Epithelial cell of esophagus (primary cell): ENCODE measurements at regions not wholly inside any gene's neighbourhood (a gene's known extent, or its start where the extent isn't known, plus 50 kb on each side); places are given as distances from the start of the nearest gene placed in this dataset.

Source experiments
- DNase-seq: peaks from one replicate; pipeline ENCODE4 v3.0.0; 2010; ENCODE audit warnings: low read depth
- H3K4me3 ChIP-seq: 2 replicates; pipeline ENCODE4 v1.5.1; 2011; ENCODE audit warnings: mild to moderate bottlenecking, low read length, control low read depth
- TF ChIP-seq, protein P1 (sequence below): IDR thresholded peaks from 2 replicates; pipeline ENCODE4 v1.5.1; 2011; ENCODE audit warnings: low read depth, mild to moderate bottlenecking, low read length, control low read depth, inconsistent platforms; ENCODE audit not compliant: insufficient read depth; ENCODE audit errors: missing control alignments

GRCh38 chr3:117495620-117496019, 786.0 kb downstream of the TUSC7 start:
- TF ChIP-seq, protein P1, sequence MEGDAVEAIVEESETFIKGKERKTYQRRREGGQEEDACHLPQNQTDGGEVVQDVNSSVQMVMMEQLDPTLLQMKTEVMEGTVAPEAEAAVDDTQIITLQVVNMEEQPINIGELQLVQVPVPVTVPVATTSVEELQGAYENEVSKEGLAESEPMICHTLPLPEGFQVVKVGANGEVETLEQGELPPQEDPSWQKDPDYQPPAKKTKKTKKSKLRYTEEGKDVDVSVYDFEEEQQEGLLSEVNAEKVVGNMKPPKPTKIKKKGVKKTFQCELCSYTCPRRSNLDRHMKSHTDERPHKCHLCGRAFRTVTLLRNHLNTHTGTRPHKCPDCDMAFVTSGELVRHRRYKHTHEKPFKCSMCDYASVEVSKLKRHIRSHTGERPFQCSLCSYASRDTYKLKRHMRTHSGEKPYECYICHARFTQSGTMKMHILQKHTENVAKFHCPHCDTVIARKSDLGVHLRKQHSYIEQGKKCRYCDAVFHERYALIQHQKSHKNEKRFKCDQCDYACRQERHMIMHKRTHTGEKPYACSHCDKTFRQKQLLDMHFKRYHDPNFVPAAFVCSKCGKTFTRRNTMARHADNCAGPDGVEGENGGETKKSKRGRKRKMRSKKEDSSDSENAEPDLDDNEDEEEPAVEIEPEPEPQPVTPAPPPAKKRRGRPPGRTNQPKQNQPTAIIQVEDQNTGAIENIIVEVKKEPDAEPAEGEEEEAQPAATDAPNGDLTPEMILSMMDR: no peak
- no peak overlapping the region for H3K4me3 ChIP-seq
- no peak for DNase-seq

DNA sequence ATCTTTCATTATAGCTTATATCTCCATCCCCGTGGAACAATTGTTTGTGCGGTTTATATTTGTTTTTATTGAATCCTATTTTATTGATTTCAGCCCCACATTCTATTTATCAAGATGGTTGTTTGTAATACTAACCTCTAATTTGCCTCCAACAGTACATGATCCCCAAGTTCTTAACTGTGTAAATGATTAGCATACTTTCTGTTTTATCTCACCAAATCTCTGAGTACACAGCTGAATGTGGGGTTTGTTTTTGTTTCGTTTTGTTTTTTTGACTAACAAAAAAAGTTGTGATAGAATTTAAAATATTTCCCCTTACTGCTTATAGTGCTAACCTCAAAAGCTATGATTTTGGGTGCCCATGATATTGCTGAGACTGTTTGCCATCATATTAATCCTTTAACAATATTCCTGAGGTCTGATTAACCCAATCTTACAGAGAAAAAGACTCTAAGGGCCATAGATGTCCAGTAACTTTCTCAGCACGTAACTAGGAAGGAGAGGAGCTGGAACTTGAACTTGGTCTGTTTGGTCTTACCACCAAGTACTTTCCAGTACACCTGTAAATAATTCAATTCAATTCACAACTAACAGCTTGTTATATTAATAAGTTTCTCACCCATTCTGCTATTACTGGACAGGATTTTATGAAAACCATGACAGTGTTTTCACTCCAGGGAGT, 789.8 kb downstream of the TUSC7 start:
- DNase-seq: no peak
- H3K4me3 ChIP-seq: no peak overlapping the region
- TF ChIP-seq, protein P1: no peak

DNA sequence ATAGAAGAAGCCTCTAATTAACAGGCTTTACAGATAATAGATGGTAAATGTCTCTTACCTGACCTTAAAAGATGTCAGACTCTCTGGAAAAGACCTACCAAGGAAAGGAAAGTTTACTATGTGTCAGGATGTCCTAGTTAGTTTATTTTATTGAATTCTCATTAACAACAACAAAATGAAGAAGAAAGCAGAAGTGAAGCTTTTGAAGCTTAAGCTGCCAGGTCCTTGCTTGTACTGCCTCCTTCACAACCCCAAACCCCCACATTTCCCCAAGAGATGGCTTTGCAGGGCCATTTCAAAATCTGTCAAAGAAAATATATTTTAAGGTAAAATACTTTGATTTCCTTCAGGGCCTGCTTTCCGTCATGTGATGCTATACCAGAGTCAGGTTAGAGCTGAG, 798.4 kb downstream of the TUSC7 start:
- no peak for DNase-seq
- TF ChIP-seq, protein P1: no peak
- H3K4me3 ChIP-seq: no peak overlapping the region

GRCh38 chr3:117509858-117510257, 800.3 kb downstream of the TUSC7 start:
- H3K4me3 ChIP-seq: no peak overlapping the region
- DNase-seq: no peak
- TF ChIP-seq, protein P1: no peak

DNA sequence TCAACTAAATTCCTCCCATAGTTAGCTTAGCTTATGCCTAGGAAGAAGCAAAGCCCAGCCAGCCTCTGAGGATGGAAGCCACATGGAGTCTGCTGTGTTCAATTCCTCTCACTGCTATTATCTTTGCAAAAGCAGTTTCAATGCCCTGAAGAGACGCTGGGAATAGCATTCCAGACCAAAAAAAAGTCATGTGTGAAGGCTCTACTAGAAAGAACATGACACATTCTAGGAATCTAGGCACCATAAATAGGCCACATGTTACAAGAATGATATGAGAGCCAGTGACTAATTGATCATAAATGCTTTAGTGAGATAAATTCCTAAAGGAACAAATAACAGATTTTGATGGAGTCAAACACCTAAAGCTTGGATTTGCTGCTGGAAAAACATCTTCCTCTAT, 800.8 kb downstream of the TUSC7 start:
- TF ChIP-seq, protein P1: no peak
- no peak for DNase-seq
- H3K4me3 ChIP-seq: no peak overlapping the region

DNA sequence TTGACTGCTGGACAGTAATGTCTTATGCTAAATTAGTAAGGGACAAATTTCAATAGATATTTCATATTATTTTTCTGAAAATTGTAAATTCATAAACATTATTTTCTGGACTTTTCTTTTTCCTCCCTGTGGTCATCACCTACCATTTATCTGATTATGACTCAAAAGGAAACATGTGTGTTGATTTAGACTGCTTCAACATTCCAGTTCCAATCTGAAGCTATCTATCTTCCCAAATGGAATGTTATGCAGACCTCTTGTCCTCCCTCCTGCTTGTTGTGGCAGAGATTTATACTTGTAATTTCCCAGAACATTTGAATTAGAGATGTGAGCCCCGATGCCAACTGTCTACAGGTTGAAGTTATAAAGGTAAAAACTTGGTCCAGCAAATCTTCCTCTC, 803.4 kb downstream of the TUSC7 start:
- H3K4me3 ChIP-seq: no peak overlapping the region
- no peak for DNase-seq

GRCh38 chr3:117515309-117515708, 805.7 kb downstream of the TUSC7 start:
- no peak for DNase-seq
- H3K4me3 ChIP-seq: no peak overlapping the region
- TF ChIP-seq, protein P1: no peak

More for the DNA sequence above, 803.4 kb downstream of the TUSC7 start:
- TF ChIP-seq, protein P1: no peak
